KMS-11 (cell line): ENCODE measurements at regions not wholly inside any gene's neighbourhood (a gene's known extent, or its start where the extent isn't known, plus 50 kb on each side); places are given as distances from the start of the nearest gene placed in this dataset.

Experiments
- H2AFZ ChIP-seq: fragments of 200-600 bp; sonication (generic); 2 replicates; pipeline ENCODE4 v1.6.1; 2016; ENCODE audit warnings: antibody characterized with exemption, mixed run types, low read depth
- H3K27ac ChIP-seq: fragments of 200-600 bp; sonication (generic); 2 replicates; pipeline ENCODE4 v1.6.1; 2016; ENCODE audit warnings: mild to moderate bottlenecking, mixed run types
- H3K27me3 ChIP-seq: fragments of 200-600 bp; sonication (generic); 2 replicates; pipeline ENCODE4 v1.6.1; 2017; ENCODE audit warnings: mild to moderate bottlenecking, low read depth, mixed run types, moderate library complexity; ENCODE audit not compliant: insufficient read depth
- H3K36me3 ChIP-seq: fragments of 200-600 bp; sonication (generic); 2 replicates; pipeline ENCODE4 v1.6.1; 2017; ENCODE audit warnings: mild to moderate bottlenecking, mixed run types; ENCODE audit not compliant: insufficient read depth
- H3K4me1 ChIP-seq: fragments of 200-600 bp; sonication (generic); 2 replicates; pipeline ENCODE4 v1.6.1; 2016; ENCODE audit warnings: mild to moderate bottlenecking, low read depth, mixed run types; ENCODE audit not compliant: poor library complexity, severe bottlenecking
- H3K4me2 ChIP-seq: fragments of 200-600 bp; sonication (generic); 2 replicates; pipeline ENCODE4 v1.7.0; 2016; ENCODE audit warnings: mild to moderate bottlenecking, mixed run types
- H3K4me3 ChIP-seq: fragments of 200-600 bp; sonication (generic); IDR thresholded peaks from 2 replicates; pipeline ENCODE4 v1.6.1; 2017; ENCODE audit warnings: low read depth, low read length, mixed read lengths; ENCODE audit not compliant: insufficient read depth
- H3K79me2 ChIP-seq: fragments of 200-600 bp; sonication (generic); 2 replicates; pipeline ENCODE4 v1.6.1; 2016; ENCODE audit warnings: low read depth, mixed run types; ENCODE audit not compliant: insufficient read depth
- H3K9ac ChIP-seq: fragments of 200-600 bp; sonication (generic); 2 replicates; pipeline ENCODE4 v1.6.1; 2016; ENCODE audit warnings: mild to moderate bottlenecking, mixed run types
- H4K20me1 ChIP-seq: fragments of 200-600 bp; sonication (generic); 2 replicates; pipeline ENCODE4 v1.6.1; 2016; ENCODE audit warnings: mild to moderate bottlenecking, mixed run types; ENCODE audit not compliant: insufficient read depth
- CTCF ChIP-seq: fragments of 200-600 bp; sonication (generic); conservative IDR thresholded peaks from 2 replicates; pipeline ENCODE4 v1.6.1; 2017; ENCODE audit warnings: low read depth, mild to moderate bottlenecking, antibody characterized with exemption, low read length, moderate library complexity, mixed read lengths

GRCh38 chr21:35366394-35367080 lies 317.4 kb upstream of the RUNX1 start:
- Histone ChIP-seq H3K36me3 (no peaks in the 10 kb centered on the region), H3K27me3 (no peaks in the 10 kb centered on the region), H3K79me2 (no peaks in the 10 kb centered on the region), H3K4me1 (no peaks in the 10 kb centered on the region), H4K20me1 (no peaks in the 10 kb centered on the region), H3K27ac (no peak overlapping the region), H2AFZ (no peak overlapping the region), H3K4me3 (no peak overlapping the region), H3K4me2 (no peak overlapping the region), H3K9ac (no peak overlapping the region)
- TF ChIP-seq CTCF = no peak

- Histone ChIP-seq H3K4me3 (no peak overlapping the region), H3K27ac (no peak overlapping the region), H3K9ac (no peak overlapping the region), H3K36me3 (no peaks in the 10 kb centered on the region), H4K20me1 (no peaks in the 10 kb centered on the region), H2AFZ (no peak overlapping the region), H3K4me1 (no peaks in the 10 kb centered on the region), H3K27me3 (no peaks in the 10 kb centered on the region), H3K79me2 (no peaks in the 10 kb centered on the region), H3K4me2 (no peak overlapping the region)
- TF ChIP-seq CTCF = no peak
Measured at GRCh38 chr21:35363458-35363857, 314.4 kb upstream of the RUNX1 start.

- no peaks in the 10 kb centered on the region for H3K4me1 ChIP-seq
- H3K9ac ChIP-seq = no peak overlapping the region
- H3K27ac ChIP-seq = no peak overlapping the region
- H2AFZ ChIP-seq = no peak overlapping the region
- H3K36me3 ChIP-seq = no peaks in the 10 kb centered on the region
- no peaks in the 10 kb centered on the region for H4K20me1 ChIP-seq
- no peak for TF ChIP-seq CTCF
- H3K27me3 ChIP-seq = no peaks in the 10 kb centered on the region
- H3K4me2 ChIP-seq = no peak overlapping the region
- H3K79me2 ChIP-seq = no peaks in the 10 kb centered on the region
- no peak overlapping the region for H3K4me3 ChIP-seq
Measured at GRCh38 chr21:35361988-35362387, 312.9 kb upstream of the RUNX1 start.

- Histone ChIP-seq H3K4me3 (no peak overlapping the region), H3K9ac (no peak overlapping the region), H3K79me2 (no peaks in the 10 kb centered on the region), H3K4me1 (no peaks in the 10 kb centered on the region), H3K36me3 (no peaks in the 10 kb centered on the region), H4K20me1 (no peaks in the 10 kb centered on the region), H3K27ac (no peak overlapping the region), H2AFZ (no peak overlapping the region), H3K4me2 (no peak overlapping the region), H3K27me3 (no peaks in the 10 kb centered on the region)
- no peak for TF ChIP-seq CTCF
Measured at GRCh38 chr21:35360870-35361570, 311.9 kb upstream of the RUNX1 start.
